Left ventricle myocardium inferior (tissue), 1 donor: ENCODE measurements at regions not wholly inside any gene's neighbourhood (a gene's known extent, or its start where the extent isn't known, plus 50 kb on each side); places are given as distances from the start of the nearest gene placed in this dataset.

Experiments used
- DNase-seq: peaks from one replicate; pipeline ENCODE4 v3.0.0-alpha.2; 2020
- H3K27ac ChIP-seq: fragments of 200-600 bp; replicated peaks from 2 replicates; pipeline ENCODE4 v1.8.0; 2021
- H3K27me3 ChIP-seq: fragments of 200-600 bp; 2 replicates; pipeline ENCODE4 v1.8.0; 2021; ENCODE audit warnings: low read depth
- H3K36me3 ChIP-seq: fragments of 200-600 bp; 2 replicates; pipeline ENCODE4 v1.8.0; 2021
- H3K4me1 ChIP-seq: fragments of 200-600 bp; 2 replicates; pipeline ENCODE4 v1.8.0; 2021
- H3K4me3 ChIP-seq: fragments of 200-600 bp; 2 replicates; pipeline ENCODE4 v1.8.0; 2021; ENCODE audit warnings: mild to moderate bottlenecking, moderate library complexity
- H3K9me3 ChIP-seq: fragments of 200-600 bp; replicated peaks from 2 replicates; pipeline ENCODE4 v1.8.0; 2021
- intact Hi-C: fragments of 100-400 bp; cut with micrococcal nuclease; formaldehyde crosslinking; loops from one replicate; pipeline ENCODE4 v1.11.0; 2022
- TF ChIP-seq, protein P1 (sequence below): fragments of 200-600 bp; IDR thresholded peaks from 2 replicates; pipeline ENCODE4 v1.8.0; 2021; ENCODE audit warnings: antibody characterized with exemption, mild to moderate bottlenecking, borderline replicate concordance
- donor health status: DM: no; HTN: yes; CAD: no; lungs with severe emphysema.

DNA sequence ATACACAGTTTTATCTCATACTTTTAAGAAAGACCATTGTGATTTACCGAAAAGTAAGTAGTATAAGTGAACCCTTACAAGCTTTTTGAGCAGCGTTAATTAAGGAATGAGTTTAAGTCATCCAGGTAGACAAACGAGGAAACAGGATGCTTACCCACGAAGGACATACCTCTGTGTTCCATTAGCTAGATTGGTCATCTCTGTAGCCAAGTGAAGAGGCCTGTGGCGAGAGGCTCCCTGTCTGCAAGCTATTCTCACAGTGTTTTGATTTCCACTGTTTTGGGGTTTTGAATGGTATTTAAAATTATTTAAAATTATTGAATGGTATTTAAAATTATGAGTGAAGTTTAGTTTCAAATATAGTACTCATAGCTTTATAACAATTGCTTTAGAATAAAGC, 342.1 kb upstream of the RGS6 start:
- H3K4me3 ChIP-seq = no peak overlapping the region
- H3K9me3 ChIP-seq = no peaks in the 10 kb centered on the region
- TF ChIP-seq, protein P1, sequence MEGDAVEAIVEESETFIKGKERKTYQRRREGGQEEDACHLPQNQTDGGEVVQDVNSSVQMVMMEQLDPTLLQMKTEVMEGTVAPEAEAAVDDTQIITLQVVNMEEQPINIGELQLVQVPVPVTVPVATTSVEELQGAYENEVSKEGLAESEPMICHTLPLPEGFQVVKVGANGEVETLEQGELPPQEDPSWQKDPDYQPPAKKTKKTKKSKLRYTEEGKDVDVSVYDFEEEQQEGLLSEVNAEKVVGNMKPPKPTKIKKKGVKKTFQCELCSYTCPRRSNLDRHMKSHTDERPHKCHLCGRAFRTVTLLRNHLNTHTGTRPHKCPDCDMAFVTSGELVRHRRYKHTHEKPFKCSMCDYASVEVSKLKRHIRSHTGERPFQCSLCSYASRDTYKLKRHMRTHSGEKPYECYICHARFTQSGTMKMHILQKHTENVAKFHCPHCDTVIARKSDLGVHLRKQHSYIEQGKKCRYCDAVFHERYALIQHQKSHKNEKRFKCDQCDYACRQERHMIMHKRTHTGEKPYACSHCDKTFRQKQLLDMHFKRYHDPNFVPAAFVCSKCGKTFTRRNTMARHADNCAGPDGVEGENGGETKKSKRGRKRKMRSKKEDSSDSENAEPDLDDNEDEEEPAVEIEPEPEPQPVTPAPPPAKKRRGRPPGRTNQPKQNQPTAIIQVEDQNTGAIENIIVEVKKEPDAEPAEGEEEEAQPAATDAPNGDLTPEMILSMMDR = no peak
- H3K27ac ChIP-seq = no peak overlapping the region
- H3K36me3 ChIP-seq = no peaks in the 10 kb centered on the region
- intact Hi-C loops = no loop called here
- H3K4me1 ChIP-seq = peaks cover 11% of the 10 kb centered on the region
- H3K27me3 ChIP-seq = no peaks in the 10 kb centered on the region
- DNase-seq = no peak

DNA sequence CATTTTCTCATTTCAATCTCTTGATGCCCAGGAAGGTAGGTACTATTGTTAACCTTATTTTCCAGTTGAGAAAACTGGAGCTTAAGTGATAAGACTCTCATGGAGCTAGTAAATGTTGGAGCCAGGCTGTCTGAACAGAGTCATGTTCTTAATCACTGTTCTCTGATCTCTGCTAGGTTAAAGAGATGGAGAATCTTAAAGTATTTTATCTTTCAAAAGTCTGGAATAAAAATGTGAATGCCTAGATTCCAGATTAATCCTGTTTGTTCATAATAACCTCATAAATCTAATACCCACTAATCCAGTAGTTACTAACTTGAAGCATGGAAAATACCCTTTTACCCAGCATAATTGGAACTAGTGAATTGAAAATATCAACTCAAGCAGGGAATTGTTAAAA, 341.0 kb upstream of the RGS6 start:
- intact Hi-C loops = no loop called here
- TF ChIP-seq, protein P1 = no peak
- no peak for DNase-seq
- H3K4me3 ChIP-seq = no peak overlapping the region
- no peak overlapping the region for H3K27ac ChIP-seq
- H3K36me3 ChIP-seq = no peaks in the 10 kb centered on the region
- peaks cover 4% of the 10 kb centered on the region for H3K4me1 ChIP-seq
- no peaks in the 10 kb centered on the region for H3K9me3 ChIP-seq
- H3K27me3 ChIP-seq = no peaks in the 10 kb centered on the region

DNA sequence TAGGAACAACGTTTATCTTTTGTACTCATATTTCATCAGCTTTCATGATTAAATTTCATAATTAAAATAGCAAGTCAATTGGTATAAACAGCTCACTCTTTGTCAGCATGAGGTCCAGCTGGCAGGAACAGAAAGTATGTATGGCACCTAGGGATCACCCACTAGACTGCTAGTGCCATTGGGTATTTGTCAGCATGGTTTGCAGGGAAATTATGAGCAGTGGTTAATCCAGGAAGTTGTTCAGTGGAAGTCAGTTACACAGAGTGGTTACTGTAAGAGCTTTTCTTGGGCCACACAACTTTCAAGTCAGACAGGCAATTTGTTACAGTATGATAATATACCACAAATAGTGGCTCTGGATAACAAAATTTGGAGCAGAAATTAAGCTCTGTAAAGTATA, 340.3 kb upstream of the RGS6 start:
- no peaks in the 10 kb centered on the region for H3K36me3 ChIP-seq
- no peaks in the 10 kb centered on the region for H3K4me1 ChIP-seq
- intact Hi-C loops = no loop called here
- TF ChIP-seq, protein P1 = no peak
- H3K4me3 ChIP-seq = no peak overlapping the region
- H3K27ac ChIP-seq = no peak overlapping the region
- no peaks in the 10 kb centered on the region for H3K9me3 ChIP-seq
- H3K27me3 ChIP-seq = no peaks in the 10 kb centered on the region
- DNase-seq = no peak

DNA sequence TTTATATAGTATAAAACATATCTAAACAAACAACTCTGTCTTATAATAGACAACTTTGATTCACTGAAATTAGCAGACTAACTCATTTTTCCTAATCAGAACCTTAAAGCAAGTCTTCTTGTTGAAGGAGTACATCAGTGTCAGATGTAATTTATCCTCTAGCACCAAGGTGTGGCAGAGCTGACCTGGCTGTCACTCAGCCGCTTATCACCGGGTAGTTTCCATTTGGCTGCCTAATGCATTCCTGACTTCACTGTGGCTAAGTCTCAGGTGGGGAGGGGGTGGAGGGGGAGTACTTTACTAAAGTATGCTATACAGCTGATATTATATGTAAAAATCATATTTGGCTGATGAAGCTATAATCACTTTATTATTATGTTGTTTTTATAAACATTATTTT, 339.9 kb upstream of the RGS6 start:
- Histone ChIP-seq H3K36me3 (no peaks in the 10 kb centered on the region), H3K4me3 (no peak overlapping the region), H3K27me3 (no peaks in the 10 kb centered on the region), H3K27ac (no peak overlapping the region), H3K4me1 (no peaks in the 10 kb centered on the region), H3K9me3 (no peaks in the 10 kb centered on the region)
- no peak for DNase-seq
- intact Hi-C loops = no loop called here
- TF ChIP-seq, protein P1 = no peak

DNA sequence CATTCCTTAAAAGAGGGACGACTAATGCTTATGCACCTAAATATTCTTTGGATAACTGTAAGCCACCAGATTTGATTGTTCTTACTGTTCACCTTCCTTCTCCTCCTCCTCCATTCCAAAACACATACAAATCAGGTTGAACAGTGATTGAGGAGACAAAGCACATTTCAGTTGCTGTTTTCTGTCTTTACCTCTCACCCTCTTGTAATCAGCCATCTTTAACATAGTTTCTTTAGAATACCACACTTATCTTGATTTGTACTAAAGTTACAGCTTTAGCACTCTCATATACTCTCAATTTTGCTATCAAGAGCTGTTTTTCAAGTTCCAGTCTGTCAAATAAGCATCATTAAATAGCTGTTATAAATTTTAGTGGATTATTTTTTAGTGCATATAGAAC, 338.3 kb upstream of the RGS6 start:
- no peak for DNase-seq
- no peaks in the 10 kb centered on the region for H3K27me3 ChIP-seq
- H3K9me3 ChIP-seq = no peaks in the 10 kb centered on the region
- no peak overlapping the region for H3K27ac ChIP-seq
- no peak overlapping the region for H3K4me3 ChIP-seq
- TF ChIP-seq, protein P1 = no peak
- no peaks in the 10 kb centered on the region for H3K36me3 ChIP-seq
- no peaks in the 10 kb centered on the region for H3K4me1 ChIP-seq
- intact Hi-C loops = no loop called here

DNA sequence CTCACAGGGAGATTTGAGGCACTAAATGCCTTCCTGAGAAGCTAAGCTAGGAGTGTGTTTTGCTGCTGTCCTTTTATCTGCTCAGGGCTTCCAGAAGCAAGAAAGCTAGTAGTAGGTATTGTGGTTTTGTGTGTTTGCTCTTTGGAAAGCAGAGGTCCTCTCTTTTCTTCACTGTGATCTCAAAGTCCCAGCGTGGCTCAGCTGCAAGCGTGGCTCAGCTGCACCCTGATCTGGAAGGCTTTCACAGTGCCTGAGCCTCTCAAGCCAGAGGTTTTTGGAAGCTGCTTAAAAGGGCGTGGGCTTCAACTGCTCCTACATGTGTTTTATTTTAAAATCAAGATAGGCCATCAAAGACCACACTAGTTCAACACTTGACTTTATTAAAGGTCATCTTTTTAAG, 337.4 kb upstream of the RGS6 start:
- Histone ChIP-seq H3K27ac (no peak overlapping the region), H3K4me1 (no peaks in the 10 kb centered on the region), H3K4me3 (no peak overlapping the region), H3K9me3 (peaks cover 3% of the 10 kb centered on the region), H3K36me3 (peaks cover under 1% of the 10 kb centered on the region), H3K27me3 (no peaks in the 10 kb centered on the region)
- DNase-seq = no peak
- TF ChIP-seq, protein P1 = no peak
- intact Hi-C loops = no loop called here
